ENCODE measurements at regions not wholly inside any gene's neighbourhood (a gene's known extent, or its start where the extent isn't known, plus 50 kb on each side); places are given as distances from the start of the nearest gene placed in this dataset.

GRCh38 chr2:195495966-195496365 is 161.1 kb upstream of the SLC39A10 start:
- FAIRE-seq (no peak), DNase-seq (ENCODE audit: low read depth in 1 of 2, low spot score in 2 of 2) (no peak)
- H3K56ac ChIP-seq (replicated peaks; ENCODE audit: insufficient read length, low read depth, low read length): no peak overlapping the region
- H3K27ac ChIP-seq (ENCODE audit: low read depth, low read length): no peak overlapping the region
- H2BK5ac ChIP-seq (ENCODE audit: low read depth, low read length): no peak overlapping the region
- H2AFZ ChIP-seq (ENCODE audit: low read length): no peak overlapping the region
- no peak overlapping the region for H2BK12ac ChIP-seq (ENCODE audit: low read depth, low read length)
- POLR2A ChIA-PET (ENCODE audit: partially characterized antibody): no interaction called here
- no peaks in the 10 kb centered on the region for H4K20me1 ChIP-seq (replicated peaks in 1 of 2; ENCODE audit: control insufficient read depth in 1 of 2, insufficient read depth in 2 of 2, low read length in 2 of 2)
- no peak overlapping the region for H2AK5ac ChIP-seq (ENCODE audit: low read depth, low read length)
- no peak overlapping the region for H3K4ac ChIP-seq (replicated peaks; ENCODE audit: insufficient read length, low read depth, low read length)
- no peaks in the 10 kb centered on the region for H3K4me1 ChIP-seq (replicated peaks in 1 of 4; ENCODE audit: control insufficient read depth in 3 of 4, insufficient read depth in 4 of 4, low read length in 3 of 4)
- no peak overlapping the region for H3K4me3 ChIP-seq (ENCODE audit: extremely low read depth in 1 of 4, insufficient read depth in 2 of 4, low read depth in 3 of 4, low read length in 4 of 4)
- H2BK120ac ChIP-seq (replicated peaks; ENCODE audit: low read depth, low read length): no peak overlapping the region
- no peak overlapping the region for H3K23ac ChIP-seq (ENCODE audit: insufficient read length)
- no peak overlapping the region for H2BK15ac ChIP-seq (ENCODE audit: low read length)
- no peak overlapping the region for H2BK20ac ChIP-seq (ENCODE audit: low read length)
- H4K91ac ChIP-seq (replicated peaks; ENCODE audit: insufficient read length, low read length): no peak overlapping the region
- H3K14ac ChIP-seq (ENCODE audit: insufficient read length): no peak overlapping the region
- CTCF ChIA-PET (ENCODE audit: partially characterized antibody): no interaction called here
- no peaks in the 10 kb centered on the region for H3K36me3 ChIP-seq (ENCODE audit: control insufficient read depth in 2 of 4, insufficient read depth in 4 of 4, low read length in 3 of 4)
- H3K79me1 ChIP-seq (ENCODE audit: low read depth, low read length): no peaks in the 10 kb centered on the region
- H3K9me3 ChIP-seq (ENCODE audit: insufficient read depth in 2 of 2, low read depth in 1 of 2, low read length in 1 of 2): no peaks in the 10 kb centered on the region
- no peak overlapping the region for H4K5ac ChIP-seq (ENCODE audit: insufficient read length, low read depth, low read length)
- H3K18ac ChIP-seq (ENCODE audit: extremely low read depth, low read length): no peak overlapping the region
- no peak overlapping the region for H4K8ac ChIP-seq (ENCODE audit: extremely low read depth, insufficient read depth, low read length)
- no peak overlapping the region for H3K9ac ChIP-seq (replicated peaks in 1 of 4; ENCODE audit: extremely low read depth in 1 of 4, low read depth in 3 of 4, low read length in 3 of 4)
- H3K23me2 ChIP-seq (ENCODE audit: low read depth, low read length): no peaks in the 10 kb centered on the region
- TF ChIP-seq RBBP5 (IDR thresholded peaks at IDR 0.05; ENCODE audit: borderline replicate concordance, low read depth, low read length) (no peak), USF2 (IDR thresholded peaks at IDR 0.05; ENCODE audit: low read length) (no peak), TCF12 (IDR thresholded peaks at IDR 0.05; ENCODE audit: low read depth, low read length) (no peak), YY1 (IDR thresholded peaks at IDR 0.05; ENCODE audit: low read depth, low read length) (no peak), KDM5A (IDR thresholded peaks at IDR 0.05; ENCODE audit: low read length) (no peak), CTCF (IDR thresholded peaks at IDR 0.05; ENCODE audit: control extremely low read depth in 1 of 3, insufficient read depth in 1 of 3, low read depth in 1 of 3, low read length in 3 of 3) (no peak)
- H3K27me3 ChIP-seq (replicated peaks in 1 of 4; ENCODE audit: control insufficient read depth in 3 of 4, extremely low read depth in 1 of 4, insufficient read depth in 3 of 4, low read length in 3 of 4): no peaks in the 10 kb centered on the region
- no peak overlapping the region for H3K4me2 ChIP-seq (ENCODE audit: insufficient read depth in 1 of 2, low read depth in 2 of 2, low read length in 2 of 2)
- no peaks in the 10 kb centered on the region for H3K79me2 ChIP-seq (ENCODE audit: control insufficient read depth in 1 of 2, insufficient read depth in 2 of 2, low read length in 2 of 2)
